Panc1 (cell line): ENCODE measurements at regions not wholly inside any gene's neighbourhood (a gene's known extent, or its start where the extent isn't known, plus 50 kb on each side); places are given as distances from the start of the nearest gene placed in this dataset.

Source experiments
- ATAC-seq: fragments of 200-7000 bp; cut with Tn5 transposase; 2 replicates; pipeline ENCODE4 v1.9.1; 2020; ENCODE audit warnings: mild to moderate bottlenecking, moderate library complexity
- BruUV-seq: library from RNA; stranded (reverse); fragments of 400-500 nt; replicated peaks from 2 replicates; lab custom pipeline; 2021; lab: Mats Ljungman, UMichigan
- CTCF ChIA-PET: fragments of 300-600 bp; sonication (Branson Sonifier 250); formaldehyde crosslinking; loops from one replicate; lab custom pipeline; 2022; ENCODE audit warnings: antibody characterized with exemption; lab: Charles Lee
- POLR2A ChIA-PET: fragments of 300-600 bp; sonication (Branson Sonifier 250); formaldehyde crosslinking; loops from one replicate; lab custom pipeline; 2022; ENCODE audit warnings: antibody characterized with exemption; lab: Charles Lee
- DNase-seq: peaks from one replicate; pipeline ENCODE4 v3.0.0-alpha.2; 2010; ENCODE audit warnings: low read depth, low spot score
- H3K27ac ChIP-seq: 2 replicates; pipeline ENCODE4 v1.5.1; 2011; ENCODE audit warnings: mild to moderate bottlenecking, low read length, inconsistent platforms
- H3K27me3 ChIP-seq: fragments of 200-500 bp; sonication (Bioruptor generic); 2 replicates; pipeline ENCODE4 v1.6.0; 2014; ENCODE audit warnings: low read length, inconsistent platforms; ENCODE audit not compliant: control insufficient read depth, insufficient read depth
- H3K36me3 ChIP-seq: fragments of 200-500 bp; sonication (Bioruptor generic); 2 replicates; pipeline ENCODE4 v1.5.1; 2014; ENCODE audit warnings: inconsistent platforms, mild to moderate bottlenecking, low read length, moderate library complexity; ENCODE audit not compliant: control insufficient read depth, insufficient read depth
- H3K4me1 ChIP-seq: 2 replicates; pipeline ENCODE4 v1.5.1; 2011; ENCODE audit warnings: inconsistent platforms, mild to moderate bottlenecking, low read length, moderate library complexity; ENCODE audit not compliant: control insufficient read depth, insufficient read depth
- H3K4me3 ChIP-seq, 2 experiments: 2 replicates each; pipeline ENCODE4 v1.5.1; 2011 to 2012; ENCODE audit warnings: low read depth in 2 of 2, low read length in 2 of 2, mild to moderate bottlenecking in 2 of 2, inconsistent platforms in 1 of 2, moderate library complexity in 1 of 2
- H3K9me3 ChIP-seq: fragments of 200-500 bp; sonication (Bioruptor generic); 2 replicates; pipeline ENCODE4 v1.5.1; 2014; ENCODE audit warnings: low read depth, mild to moderate bottlenecking, inconsistent platforms, low read length, moderate library complexity; ENCODE audit not compliant: control insufficient read depth, insufficient read depth
- CTCF ChIP-seq: fragments of 450-650 bp; IDR thresholded peaks from 2 replicates; pipeline ENCODE4 v1.5.1; 2017; ENCODE audit warnings: mild to moderate bottlenecking
- POLR2AphosphoS5 ChIP-seq: IDR thresholded peaks from 2 replicates; pipeline ENCODE4 v1.6.1; 2012; ENCODE audit warnings: mild to moderate bottlenecking, low read depth, low read length, moderate library complexity
- REST ChIP-seq, 2 experiments: IDR thresholded peaks; 2 replicates each; pipeline ENCODE4 v1.6.1; 2011 to 2012; ENCODE audit warnings: low read depth in 2 of 2, control low read depth in 1 of 2, low read length in 1 of 2, mild to moderate bottlenecking in 1 of 2, moderate library complexity in 1 of 2; ENCODE audit not compliant: insufficient read depth in 1 of 2
- SIN3A ChIP-seq: IDR thresholded peaks from 2 replicates; pipeline ENCODE4 v1.6.1; 2012; ENCODE audit warnings: low read depth, mild to moderate bottlenecking, low read length, moderate library complexity, borderline replicate concordance; ENCODE audit not compliant: insufficient read depth
- TCF7L2 ChIP-seq: IDR thresholded peaks from 2 replicates; pipeline ENCODE4 v1.6.1; 2011; ENCODE audit warnings: mild to moderate bottlenecking, low read depth, low read length, inconsistent platforms
- in situ Hi-C: cut with HindIII; loops from 2 replicates; pipeline ENCODE4 v1.10.0; 2016; ENCODE audit warnings: low sequenced_read_pairs, low pct_unique_long_range_greater_than_20kb
- intact Hi-C: fragments of 100-400 bp; cut with micrococcal nuclease; formaldehyde crosslinking; loops from one replicate; pipeline ENCODE4 v1.10.0; 2022; ENCODE audit not compliant: unreplicated experiment

- BruUV-seq, result no TSS peak
- in situ Hi-C loops, result no loop called here
- POLR2A ChIA-PET, result no interaction called here
- Histone ChIP-seq H3K4me3 (no peak overlapping the region), H3K36me3 (no peaks in the 10 kb centered on the region), H3K27me3 (no peaks in the 10 kb centered on the region), H3K9me3 (no peaks in the 10 kb centered on the region), H3K4me1 (no peaks in the 10 kb centered on the region), H3K27ac (no peak overlapping the region)
- intact Hi-C loops, result no loop called here
- CTCF ChIA-PET, result no interaction called here
- TF ChIP-seq CTCF, result no peak
- no peak for TF ChIP-seq SIN3A
- TF ChIP-seq REST (IDR thresholded peaks at IDR 0.05; ENCODE audit: insufficient read depth in 1 of 2, low read depth in 2 of 2, low read length in 1 of 2), result no peak
- no peak for TF ChIP-seq POLR2AphosphoS5
- no peak for TF ChIP-seq TCF7L2
- no peak for DNase-seq
- no peak for ATAC-seq
These were observed 102.5 kb upstream of the UNC13C start for GRCh38 chr15:53875711-53876110.

GRCh38 chr15:53875139-53875538 is 103.1 kb upstream of the UNC13C start:
- in situ Hi-C loops, result no loop called here
- no peaks in the 10 kb centered on the region for H3K4me1 ChIP-seq
- H3K9me3 ChIP-seq, result no peaks in the 10 kb centered on the region
- no peak overlapping the region for H3K27ac ChIP-seq
- intact Hi-C loops, result no loop called here
- H3K4me3 ChIP-seq, result no peak overlapping the region
- no peaks in the 10 kb centered on the region for H3K36me3 ChIP-seq
- ChIA-PET POLR2A (no interaction called here), CTCF (no interaction called here)
- no peaks in the 10 kb centered on the region for H3K27me3 ChIP-seq
- TF ChIP-seq CTCF (no peak), TCF7L2 (no peak), SIN3A (no peak), POLR2AphosphoS5 (no peak), REST (IDR thresholded peaks at IDR 0.05; ENCODE audit: insufficient read depth in 1 of 2, low read depth in 2 of 2, low read length in 1 of 2) (no peak)
- DNase-seq, result no peak
- ATAC-seq, result no peak
- BruUV-seq, result no TSS peak
